GM12878 (cell line): ENCODE measurements at regions not wholly inside any gene's neighbourhood (a gene's known extent, or its start where the extent isn't known, plus 50 kb on each side); places are given as distances from the start of the nearest gene placed in this dataset.

Experiments
- ATAC-seq: fragments of 200-7000 bp; cut with Tn5 transposase; 3 replicates; pipeline ENCODE4 v1.9.1; 2020; ENCODE audit warnings: mild to moderate bottlenecking, moderate library complexity
- BruUV-seq: library from RNA; stranded (reverse); fragments of 400-500 nt; replicated peaks from 2 replicates; lab custom pipeline; 2021; lab: Mats Ljungman, UMichigan
- CTCF ChIA-PET: fragments of 300-600 bp; sonication (Branson Sonifier 250); formaldehyde crosslinking; extraction: SDS; loops from one replicate; lab custom pipeline; 2021; ENCODE audit warnings: inconsistent platforms; lab: Yijun Ruan, JAX
- POLR2A ChIA-PET: fragments of 350-600 bp; formaldehyde crosslinking; extraction: SDS; loops from one replicate; lab custom pipeline; 2021; ENCODE audit warnings: inconsistent platforms; lab: Charles Lee
- RAD21 ChIA-PET: fragments of 300-600 bp; sonication (Branson Sonifier 250); formaldehyde crosslinking; loops from one replicate; lab custom pipeline; 2023; ENCODE audit warnings: antibody characterized with exemption; ENCODE audit not compliant: unreplicated experiment; lab: Charles Lee
- SMC1A ChIA-PET: fragments of 300-600 bp; sonication (Branson Sonifier 250); formaldehyde crosslinking; loops from one replicate; lab custom pipeline; 2023; ENCODE audit not compliant: unreplicated experiment, uncharacterized antibody; lab: Charles Lee
- DNase-seq: peaks from one replicate; pipeline ENCODE4 v3.0.0-alpha.2; 2011; ENCODE audit warnings: low read depth, low spot score
- FAIRE-seq: peaks from 3 replicates; lab custom pipeline; 2011; peaks lifted over from hg19 to GRCh38; lab: Jason Lieb, UNC
- H2AFZ ChIP-seq: 2 replicates; pipeline ENCODE4 v1.6.0; 2011; ENCODE audit warnings: low read depth, low read length, control low read depth; ENCODE audit not compliant: control insufficient read depth
- H3K27ac ChIP-seq: 2 replicates; pipeline ENCODE4 v1.5.1; 2011; ENCODE audit warnings: control low read depth; ENCODE audit not compliant: control insufficient read depth, insufficient read depth
- H3K27me3 ChIP-seq, 2 experiments: replicated peaks in 1 of 2; 2 replicates each; pipeline versions ENCODE4 v1.6.0 to v1.6.1; 2011; ENCODE audit warnings: low read length in 1 of 2; ENCODE audit not compliant: control insufficient read depth in 2 of 2, insufficient read depth in 2 of 2
- H3K36me3 ChIP-seq, 2 experiments: 2 replicates each; pipeline ENCODE4 v1.5.1; 2011; ENCODE audit warnings: low read length in 1 of 2; ENCODE audit not compliant: control insufficient read depth in 2 of 2, insufficient read depth in 2 of 2
- H3K4me1 ChIP-seq: 2 replicates; pipeline ENCODE4 v1.6.1; 2011; ENCODE audit warnings: mild to moderate bottlenecking, low read length, moderate library complexity, mixed read lengths; ENCODE audit not compliant: control insufficient read depth, insufficient read depth
- H3K4me2 ChIP-seq: 2 replicates; pipeline ENCODE4 v1.6.0; 2011; ENCODE audit warnings: control low read depth; ENCODE audit not compliant: control insufficient read depth, insufficient read depth
- H3K4me3 ChIP-seq: fragments of 200-600 bp; sonication (generic); 2 replicates; pipeline ENCODE4 v1.5.1; 2016
- H3K79me2 ChIP-seq: 2 replicates; pipeline ENCODE4 v1.6.0; 2011; ENCODE audit warnings: low read length; ENCODE audit not compliant: control insufficient read depth, insufficient read depth
- H3K9ac ChIP-seq: 2 replicates; pipeline ENCODE4 v1.8.0; 2011; ENCODE audit warnings: low read length, control low read depth, mixed read lengths; ENCODE audit not compliant: control insufficient read depth, insufficient read depth
- H3K9me3 ChIP-seq: replicated peaks from 3 replicates; pipeline ENCODE4 v1.5.1; 2011; ENCODE audit warnings: mild to moderate bottlenecking, low read length; ENCODE audit not compliant: control insufficient read depth, insufficient read depth
- H4K20me1 ChIP-seq: 2 replicates; pipeline ENCODE4 v1.6.0; 2011; ENCODE audit not compliant: control insufficient read depth, insufficient read depth
- CBFB ChIP-seq: IDR thresholded peaks from 2 replicates; pipeline ENCODE4 v1.6.1; 2016; ENCODE audit warnings: antibody characterized with exemption, low read depth
- CHD4 ChIP-seq: fragments of 200-600 bp; sonication (generic); IDR thresholded peaks from 2 replicates; pipeline ENCODE4 v1.6.1; 2016; ENCODE audit warnings: mild to moderate bottlenecking
- CREB1 ChIP-seq: IDR thresholded peaks from 2 replicates; pipeline ENCODE4 v1.6.1; 2012; ENCODE audit warnings: low read depth, mild to moderate bottlenecking, inconsistent platforms
- EGR1 ChIP-seq, 2 experiments: IDR thresholded peaks; 1 replicate in 1 of 2; 2 replicates in 1 of 2; pipeline ENCODE4 v1.6.1; 2011 to 2012; ENCODE audit warnings: low read depth in 2 of 2, low read length in 2 of 2, borderline replicate concordance in 1 of 2, mild to moderate bottlenecking in 1 of 2, moderate library complexity in 1 of 2
- ETV6 ChIP-seq, 2 experiments: fragments of 450-650 bp in 1 of 2; IDR thresholded peaks in 1 of 2; conservative IDR thresholded peaks in 1 of 2; 2 replicates each; pipeline ENCODE4 v1.6.1; 2014; ENCODE audit warnings: antibody characterized with exemption in 1 of 2, borderline replicate concordance in 1 of 2, low read depth in 1 of 2, mild to moderate bottlenecking in 1 of 2, moderate library complexity in 1 of 2
- HDAC2 ChIP-seq: fragments of 200-600 bp; sonication (generic); IDR thresholded peaks from 2 replicates; pipeline ENCODE4 v1.6.1; 2017
- IKZF1 ChIP-seq: fragments of 450-650 bp; conservative IDR thresholded peaks from 2 replicates; pipeline ENCODE4 v1.6.1; 2017; ENCODE audit warnings: antibody characterized with exemption, mild to moderate bottlenecking
- IKZF2 ChIP-seq, 2 experiments: fragments of 450-650 bp; IDR thresholded peaks; 2 replicates each; pipeline ENCODE4 v1.6.1; 2017; ENCODE audit warnings: mild to moderate bottlenecking in 2 of 2, moderate library complexity in 2 of 2
- JUND ChIP-seq: IDR thresholded peaks from 2 replicates; pipeline ENCODE4 v1.6.1; 2012; ENCODE audit warnings: low read depth, mild to moderate bottlenecking, low read length, improper control_type of control experiment, moderate library complexity
- MYB ChIP-seq: fragments of 150-350 bp; IDR thresholded peaks from 2 replicates; pipeline ENCODE4 v1.6.1; 2014; ENCODE audit warnings: mild to moderate bottlenecking, low read depth, low read length, borderline replicate concordance
- NFIC ChIP-seq: IDR thresholded peaks from 2 replicates; pipeline ENCODE4 v1.6.1; 2012; ENCODE audit warnings: low read depth, mild to moderate bottlenecking, inconsistent platforms, low read length, moderate library complexity
- PAX5 ChIP-seq: IDR thresholded peaks from 2 replicates; pipeline ENCODE4 v1.6.1; 2011; ENCODE audit warnings: low read depth, low read length, borderline replicate concordance
- RELB ChIP-seq: fragments of 450-650 bp; IDR thresholded peaks from 2 replicates; pipeline ENCODE4 v1.6.1; 2017; ENCODE audit warnings: low read depth, mild to moderate bottlenecking, moderate library complexity
- SP1 ChIP-seq: IDR thresholded peaks from one replicate; pipeline ENCODE4 v1.6.1; 2011; ENCODE audit warnings: low read depth, low read length
- STAT3 ChIP-seq: IDR thresholded peaks from 2 replicates; pipeline ENCODE4 v1.6.1; 2011; ENCODE audit warnings: low read depth, low read length, improper control_type of control experiment
- ZBED1 ChIP-seq: IDR thresholded peaks from 2 replicates; pipeline ENCODE4 v1.6.1; 2016; ENCODE audit warnings: borderline replicate concordance
- ZBTB11 ChIP-seq: fragments of 450-650 bp; formaldehyde crosslinking; IDR thresholded peaks from 2 replicates; pipeline ENCODE4 v1.5.0; 2022; ENCODE audit warnings: mild to moderate bottlenecking, missing genetic modification characterization
- ZNF274 ChIP-seq: IDR thresholded peaks from one replicate; pipeline ENCODE4 v1.8.0; 2011; ENCODE audit not compliant: insufficient read length, insufficient read depth
- WGBS: methylation state at CpG from one replicate; pipeline ENCODE4 v1.1.6; 2016; ENCODE audit warnings: low lambda C conversion rate; ENCODE audit not compliant: insufficient replicate concordance, insufficient coverage; ENCODE audit errors: missing lambda C conversion rate; 5-methylcytosine and 5-hydroxymethylcytosine counted together
- in situ Hi-C: fragments of 300-500 bp; cut with MboI; formaldehyde crosslinking; loops from 9 replicates; pipeline ENCODE4 v1.14.3; 2018; ENCODE audit warnings: mixed read lengths
- intact Hi-C: fragments of 100-400 bp; cut with micrococcal nuclease; formaldehyde crosslinking; loops from one replicate; pipeline ENCODE4 v1.14.2; 2022; ENCODE audit not compliant: unreplicated experiment
- TF ChIP-seq, protein P1 (sequence below): fragments of 450-650 bp; IDR thresholded peaks from 2 replicates; pipeline ENCODE4 v1.6.1; 2016; ENCODE audit warnings: mild to moderate bottlenecking

DNA sequence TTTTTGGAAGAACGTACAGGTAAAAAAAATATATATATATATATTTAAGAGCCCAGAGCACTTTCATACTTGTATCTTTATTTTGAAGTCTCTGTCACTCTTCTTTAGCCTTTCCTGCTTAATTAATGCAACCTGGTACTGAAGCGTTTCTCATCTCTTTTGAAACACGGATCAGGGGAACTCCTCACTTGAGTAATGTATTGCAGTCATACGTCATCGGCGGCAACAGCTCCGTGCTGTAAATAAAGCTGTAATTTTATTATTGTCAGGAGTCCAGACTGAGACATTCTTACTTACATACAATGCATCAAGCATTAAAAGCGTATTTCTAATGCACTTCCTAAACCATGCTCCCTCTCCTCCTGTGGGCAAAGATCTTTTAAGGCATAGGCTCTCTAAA is 514.7 kb downstream of the SOX11 start:
- intact Hi-C loops (no loop called here), in situ Hi-C loops (no loop called here)
- Histone ChIP-seq H2AFZ (no peak overlapping the region), H3K36me3 (no peaks in the 10 kb centered on the region), H3K27me3 (no peaks in the 10 kb centered on the region), H3K4me1 (no peaks in the 10 kb centered on the region), H3K9me3 (no peaks in the 10 kb centered on the region; the same call in 2 of the 3 replicates), H3K79me2 (no peaks in the 10 kb centered on the region), H3K27ac (no peak overlapping the region), H4K20me1 (no peaks in the 10 kb centered on the region), H3K4me2 (no peak overlapping the region), H3K4me3 (no peak overlapping the region), H3K9ac (no peak overlapping the region)
- DNase-seq: no peak
- TF ChIP-seq CHD4 (no peak), SP1 (no peak), CBFB (no peak), HDAC2 (no peak), ETV6 (conservative IDR thresholded peaks at IDR 0.05 in 1 of 2, IDR thresholded peaks at IDR 0.05 in 1 of 2; ENCODE audit: borderline replicate concordance in 1 of 2, low read depth in 1 of 2) (no peak), STAT3 (no peak), MYB (no peak), ZBTB11 (CRISPR knock-in tag) (no peak), CREB1 (no peak), EGR1 (IDR thresholded peaks at IDR 0.05; ENCODE audit: borderline replicate concordance in 1 of 2, low read depth in 2 of 2, low read length in 2 of 2) (no peak), IKZF2 (IDR thresholded peaks at IDR 0.05) (no peak), PAX5 (no peak), ZNF274 (no peak), RELB (no peak), IKZF1 (no peak), NFIC (no peak), JUND (no peak), ZBED1 (no peak)
- TF ChIP-seq, protein P1, sequence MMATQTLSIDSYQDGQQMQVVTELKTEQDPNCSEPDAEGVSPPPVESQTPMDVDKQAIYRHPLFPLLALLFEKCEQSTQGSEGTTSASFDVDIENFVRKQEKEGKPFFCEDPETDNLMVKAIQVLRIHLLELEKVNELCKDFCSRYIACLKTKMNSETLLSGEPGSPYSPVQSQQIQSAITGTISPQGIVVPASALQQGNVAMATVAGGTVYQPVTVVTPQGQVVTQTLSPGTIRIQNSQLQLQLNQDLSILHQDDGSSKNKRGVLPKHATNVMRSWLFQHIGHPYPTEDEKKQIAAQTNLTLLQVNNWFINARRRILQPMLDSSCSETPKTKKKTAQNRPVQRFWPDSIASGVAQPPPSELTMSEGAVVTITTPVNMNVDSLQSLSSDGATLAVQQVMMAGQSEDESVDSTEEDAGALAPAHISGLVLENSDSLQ: no peak
- 80% methylated on average over 8 of the region's 8 CpGs for WGBS
- BruUV-seq: no TSS peak
- ChIA-PET CTCF (no interaction called here), RAD21 (no interaction called here), POLR2A (no interaction called here), SMC1A (interaction anchor here (0.6 kb wide), 1 partner anchor 135 kb away, joined by 3 read pairs; no protein-coding TSS in a partner anchor)
- FAIRE-seq: no peak
- no peak for ATAC-seq
